ENCODE measurements at regions not wholly inside any gene's neighbourhood (a gene's known extent, or its start where the extent isn't known, plus 50 kb on each side); places are given as distances from the start of the nearest gene placed in this dataset.
A peak's percentile ranks its signal among the peaks of the same experiment; 100 is the strongest.
"Not testable (repeated sequence)": the region's sequence is repeated elsewhere in the genome, so short reads cannot be mapped to it uniquely, and the experiment has no call there.

- in situ Hi-C loops (cut with HindIII; ENCODE audit: low pct_ligation_motif_present, low pct_unique_long_range_greater_than_20kb, low sequenced_read_pairs): no loop called here
These were observed 122.3 kb upstream of the NEIL3 start for GRCh38 chr4:177187371-177187770.

GRCh38 chr4:177190995-177191580 is 118.6 kb upstream of the NEIL3 start:
- peak; percentile 32 for DNase-seq
- in situ Hi-C loops (cut with HindIII; ENCODE audit: low pct_ligation_motif_present, low pct_unique_long_range_greater_than_20kb, low sequenced_read_pairs): no loop called here

More at GRCh38 chr4:177187371-177187770, 122.3 kb upstream of the NEIL3 start:
- DNase-seq: no peak

GRCh38 chr4:177191586-177191985 is 118.1 kb upstream of the NEIL3 start:
- no peak for DNase-seq
- in situ Hi-C loops (cut with HindIII; ENCODE audit: low pct_ligation_motif_present, low pct_unique_long_range_greater_than_20kb, low sequenced_read_pairs): no loop called here

- DNase-seq: no peak
- in situ Hi-C loops (cut with HindIII; ENCODE audit: low pct_ligation_motif_present, low pct_unique_long_range_greater_than_20kb, low sequenced_read_pairs): no loop called here
These were observed 117.7 kb upstream of the NEIL3 start for GRCh38 chr4:177191991-177192390.

- DNase-seq; in situ Hi-C loops (cut with HindIII; ENCODE audit: low pct_ligation_motif_present, low pct_unique_long_range_greater_than_20kb, low sequenced_read_pairs): not testable (repeated sequence)
These were observed 116.5 kb upstream of the NEIL3 start for GRCh38 chr4:177193024-177193715.

- in situ Hi-C loops (cut with HindIII; ENCODE audit: low pct_ligation_motif_present, low pct_unique_long_range_greater_than_20kb, low sequenced_read_pairs): no loop called here
- DNase-seq: no peak
These were observed 114.8 kb upstream of the NEIL3 start for GRCh38 chr4:177194906-177195305.

- in situ Hi-C loops (cut with HindIII; ENCODE audit: low pct_ligation_motif_present, low pct_unique_long_range_greater_than_20kb, low sequenced_read_pairs): no loop called here
- DNase-seq: no peak
These were observed 113.1 kb upstream of the NEIL3 start for GRCh38 chr4:177196615-177197014.

GRCh38 chr4:177201614-177202013 is 108.1 kb upstream of the NEIL3 start:
- in situ Hi-C loops (cut with HindIII; ENCODE audit: low pct_ligation_motif_present, low pct_unique_long_range_greater_than_20kb, low sequenced_read_pairs): no loop called here
- DNase-seq: no peak

- DNase-seq: no peak
- in situ Hi-C loops (cut with HindIII; ENCODE audit: low pct_ligation_motif_present, low pct_unique_long_range_greater_than_20kb, low sequenced_read_pairs): no loop called here
These were observed 105.5 kb upstream of the NEIL3 start for GRCh38 chr4:177204126-177204525.

- DNase-seq: no peak
- in situ Hi-C loops (cut with HindIII; ENCODE audit: low pct_ligation_motif_present, low pct_unique_long_range_greater_than_20kb, low sequenced_read_pairs): no loop called here
These were observed 94.7 kb upstream of the NEIL3 start for GRCh38 chr4:177214935-177215334.

GRCh38 chr4:177220376-177220775 is 89.3 kb upstream of the NEIL3 start:
- DNase-seq: no peak
- in situ Hi-C loops (cut with HindIII; ENCODE audit: low pct_ligation_motif_present, low pct_unique_long_range_greater_than_20kb, low sequenced_read_pairs): no loop called here

GRCh38 chr4:177222781-177223180 is 86.9 kb upstream of the NEIL3 start:
- peak; percentile 62 for DNase-seq
- in situ Hi-C loops (cut with HindIII; ENCODE audit: low pct_ligation_motif_present, low pct_unique_long_range_greater_than_20kb, low sequenced_read_pairs): no loop called here

GRCh38 chr4:177225605-177226004 is 84.1 kb upstream of the NEIL3 start:
- in situ Hi-C loops (cut with HindIII; ENCODE audit: low pct_ligation_motif_present, low pct_unique_long_range_greater_than_20kb, low sequenced_read_pairs): no loop called here
- no peak for DNase-seq

GRCh38 chr4:177227636-177228035 is 82.0 kb upstream of the NEIL3 start:
- in situ Hi-C loops (cut with HindIII; ENCODE audit: low pct_ligation_motif_present, low pct_unique_long_range_greater_than_20kb, low sequenced_read_pairs): no loop called here

GRCh38 chr4:177228599-177228998 is 81.1 kb upstream of the NEIL3 start:
- no peak for DNase-seq

More at GRCh38 chr4:177227636-177228035, 82.0 kb upstream of the NEIL3 start:
- no peak for DNase-seq

GRCh38 chr4:177229331-177229730 is 80.3 kb upstream of the NEIL3 start:
- in situ Hi-C loops (cut with HindIII; ENCODE audit: low pct_ligation_motif_present, low pct_unique_long_range_greater_than_20kb, low sequenced_read_pairs): no loop called here
- no peak for DNase-seq

More at GRCh38 chr4:177228599-177228998, 81.1 kb upstream of the NEIL3 start:
- in situ Hi-C loops (cut with HindIII; ENCODE audit: low pct_ligation_motif_present, low pct_unique_long_range_greater_than_20kb, low sequenced_read_pairs): no loop called here

- no peak for DNase-seq
- in situ Hi-C loops (cut with HindIII; ENCODE audit: low pct_ligation_motif_present, low pct_unique_long_range_greater_than_20kb, low sequenced_read_pairs): no loop called here
These were observed 77.2 kb upstream of the NEIL3 start for GRCh38 chr4:177232473-177232872.

- DNase-seq: no peak
- in situ Hi-C loops (cut with HindIII; ENCODE audit: low pct_ligation_motif_present, low pct_unique_long_range_greater_than_20kb, low sequenced_read_pairs): no loop called here
These were observed 74.6 kb upstream of the NEIL3 start for GRCh38 chr4:177235026-177235425.

- in situ Hi-C loops (cut with HindIII; ENCODE audit: low pct_ligation_motif_present, low pct_unique_long_range_greater_than_20kb, low sequenced_read_pairs): no loop called here
- no peak for DNase-seq
These were observed 72.8 kb upstream of the NEIL3 start for GRCh38 chr4:177236886-177237285.

- DNase-seq: no peak
- in situ Hi-C loops (cut with HindIII; ENCODE audit: low pct_ligation_motif_present, low pct_unique_long_range_greater_than_20kb, low sequenced_read_pairs): no loop called here
These were observed 72.4 kb upstream of the NEIL3 start for GRCh38 chr4:177237291-177237690.
